ENCODE measurements at regions not wholly inside any gene's neighbourhood (a gene's known extent, or its start where the extent isn't known, plus 50 kb on each side); places are given as distances from the start of the nearest gene placed in this dataset.
"Not testable (repeated sequence)": the region's sequence is repeated elsewhere in the genome, so short reads cannot be mapped to it uniquely, and the experiment has no call there.

DNA sequence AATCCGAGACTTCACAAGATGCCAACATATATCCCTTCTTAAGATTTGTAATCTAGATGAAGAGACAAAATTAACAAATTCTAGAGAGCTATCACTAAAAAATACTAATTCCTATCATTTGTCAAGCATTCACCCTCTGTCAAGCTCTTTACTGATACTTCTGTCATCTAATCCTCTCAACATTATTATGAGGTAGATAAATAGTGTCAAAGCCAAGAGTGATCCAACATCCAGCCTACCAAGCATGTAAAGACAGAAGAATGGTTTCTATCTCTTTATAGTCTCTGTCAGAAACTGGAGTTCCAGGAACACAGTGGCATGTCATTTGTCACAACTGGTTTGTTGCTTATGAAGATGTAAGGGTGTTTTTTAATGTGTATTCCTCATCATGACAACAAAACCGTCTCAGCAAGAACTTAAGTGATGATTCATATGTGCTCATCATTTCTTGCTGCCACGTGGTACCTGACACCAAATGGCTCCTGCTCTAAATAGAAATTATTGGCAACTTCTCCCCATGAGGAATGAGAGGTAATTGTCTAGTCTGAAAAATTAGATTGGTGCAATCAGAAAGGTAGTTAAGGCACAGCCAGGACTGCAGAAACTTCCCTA, 196.8 kb downstream of the TOX3 start:
- WGBS, 2 donors: 74 to 83% methylated on average over 3 of the region's 3 CpGs
- no peaks in the 10 kb centered on the region for H3K36me3 ChIP-seq (ENCODE audit: control insufficient read depth in 4 of 4, insufficient read depth in 4 of 4, low read length in 4 of 4)
- ATAC-seq (ENCODE audit: insufficient read depth, low FRiP score): no peak

DNA sequence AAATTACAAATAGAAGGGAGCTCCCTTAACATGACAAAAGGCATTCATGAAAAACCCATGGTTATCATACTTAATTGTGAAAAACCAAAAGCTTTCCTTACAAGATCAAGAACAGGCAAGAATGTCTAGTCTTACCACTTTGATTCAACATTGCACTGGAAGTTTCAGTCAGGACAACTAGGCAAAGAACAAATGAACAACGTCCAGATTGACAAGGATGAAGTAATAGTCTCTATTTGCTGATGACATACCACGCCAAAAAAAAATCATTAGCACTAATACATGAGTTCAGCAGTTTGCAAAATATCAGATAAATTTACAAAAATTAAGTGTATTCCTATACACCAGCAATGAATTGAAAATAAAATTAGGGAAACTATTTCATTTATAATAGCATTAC, 200.2 kb downstream of the TOX3 start:
- Histone ChIP-seq H3K4me1 (ENCODE audit: control insufficient read depth in 5 of 5, insufficient read depth in 5 of 5, low read length in 5 of 5) (no peaks in the 10 kb centered on the region), H3K4me3 (no peak overlapping the region), H3K9me3 (ENCODE audit: control insufficient read depth in 4 of 4, insufficient read depth in 3 of 4, low read length in 3 of 4) (no peaks in the 10 kb centered on the region), H3K27me3 (ENCODE audit: control insufficient read depth in 3 of 3, insufficient read depth in 3 of 3, low read length in 2 of 3) (no peaks in the 10 kb centered on the region), H3K36me3 (ENCODE audit: control insufficient read depth in 4 of 4, insufficient read depth in 4 of 4, low read length in 4 of 4) (no peaks in the 10 kb centered on the region), H3K27ac (ENCODE audit: low read depth in 1 of 2, low read length in 1 of 2) (no peak overlapping the region), H3K9ac (ENCODE audit: insufficient read depth in 1 of 2, low read length in 2 of 2) (no peak overlapping the region)
- no peak for DNase-seq
- 78 to 81% methylated on average over 2 of the region's 2 CpGs for WGBS, 2 donors
- no peak for ATAC-seq (ENCODE audit: insufficient read depth, low FRiP score)
- TF ChIP-seq, protein P1, sequence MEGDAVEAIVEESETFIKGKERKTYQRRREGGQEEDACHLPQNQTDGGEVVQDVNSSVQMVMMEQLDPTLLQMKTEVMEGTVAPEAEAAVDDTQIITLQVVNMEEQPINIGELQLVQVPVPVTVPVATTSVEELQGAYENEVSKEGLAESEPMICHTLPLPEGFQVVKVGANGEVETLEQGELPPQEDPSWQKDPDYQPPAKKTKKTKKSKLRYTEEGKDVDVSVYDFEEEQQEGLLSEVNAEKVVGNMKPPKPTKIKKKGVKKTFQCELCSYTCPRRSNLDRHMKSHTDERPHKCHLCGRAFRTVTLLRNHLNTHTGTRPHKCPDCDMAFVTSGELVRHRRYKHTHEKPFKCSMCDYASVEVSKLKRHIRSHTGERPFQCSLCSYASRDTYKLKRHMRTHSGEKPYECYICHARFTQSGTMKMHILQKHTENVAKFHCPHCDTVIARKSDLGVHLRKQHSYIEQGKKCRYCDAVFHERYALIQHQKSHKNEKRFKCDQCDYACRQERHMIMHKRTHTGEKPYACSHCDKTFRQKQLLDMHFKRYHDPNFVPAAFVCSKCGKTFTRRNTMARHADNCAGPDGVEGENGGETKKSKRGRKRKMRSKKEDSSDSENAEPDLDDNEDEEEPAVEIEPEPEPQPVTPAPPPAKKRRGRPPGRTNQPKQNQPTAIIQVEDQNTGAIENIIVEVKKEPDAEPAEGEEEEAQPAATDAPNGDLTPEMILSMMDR (IDR thresholded peaks at IDR 0.05; ENCODE audit: control extremely low read depth, extremely low read depth): no peak

More for the DNA sequence above, 196.8 kb downstream of the TOX3 start:
- H3K4me3 ChIP-seq: no peak overlapping the region
- H3K27me3 ChIP-seq (ENCODE audit: control insufficient read depth in 3 of 3, insufficient read depth in 3 of 3, low read length in 2 of 3): no peaks in the 10 kb centered on the region
- no peaks in the 10 kb centered on the region for H3K4me1 ChIP-seq (ENCODE audit: control insufficient read depth in 5 of 5, insufficient read depth in 5 of 5, low read length in 5 of 5)
- H3K27ac ChIP-seq (ENCODE audit: low read depth in 1 of 2, low read length in 1 of 2): no peak overlapping the region
- TF ChIP-seq, protein P1 (IDR thresholded peaks at IDR 0.05; ENCODE audit: control extremely low read depth, extremely low read depth): no peak
- no peak overlapping the region for H3K9ac ChIP-seq (ENCODE audit: insufficient read depth in 1 of 2, low read length in 2 of 2)
- DNase-seq: no peak
- H3K9me3 ChIP-seq (ENCODE audit: control insufficient read depth in 4 of 4, insufficient read depth in 3 of 4, low read length in 3 of 4): no peaks in the 10 kb centered on the region

DNA sequence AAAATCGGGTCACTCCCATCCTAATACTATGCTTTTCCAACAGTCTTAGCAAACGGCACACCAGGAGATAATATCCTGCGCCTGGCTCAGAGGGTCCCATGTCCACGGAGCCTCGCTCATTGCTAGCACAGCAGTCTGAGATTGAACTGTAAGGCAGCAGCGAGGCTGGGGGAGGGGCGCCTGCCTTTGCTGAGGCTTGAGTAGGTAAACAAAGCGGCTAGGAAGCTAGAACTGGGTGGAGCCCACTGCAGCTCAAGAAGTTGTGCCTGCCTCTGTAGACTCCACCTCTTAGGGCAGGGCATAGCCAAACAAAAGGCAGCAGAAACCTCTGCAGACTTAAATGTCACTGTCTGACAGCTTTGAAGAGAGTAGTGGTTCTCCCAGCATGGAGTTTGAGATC, 213.3 kb downstream of the TOX3 start:
- H3K9me3 ChIP-seq (ENCODE audit: control insufficient read depth in 4 of 4, insufficient read depth in 3 of 4, low read length in 3 of 4); H3K4me1 ChIP-seq (ENCODE audit: control insufficient read depth in 5 of 5, insufficient read depth in 5 of 5, low read length in 5 of 5); DNase-seq; H3K27me3 ChIP-seq (ENCODE audit: control insufficient read depth in 3 of 3, insufficient read depth in 3 of 3, low read length in 2 of 3); H3K27ac ChIP-seq (ENCODE audit: low read depth in 1 of 2, low read length in 1 of 2); H3K36me3 ChIP-seq (ENCODE audit: control insufficient read depth in 4 of 4, insufficient read depth in 4 of 4, low read length in 4 of 4); H3K4me3 ChIP-seq; ATAC-seq (ENCODE audit: insufficient read depth, low FRiP score); H3K9ac ChIP-seq (ENCODE audit: insufficient read depth in 1 of 2, low read length in 2 of 2): not testable (repeated sequence)
- 86 to 93% methylated on average over 8 of the region's 8 CpGs for WGBS, 2 donors

DNA sequence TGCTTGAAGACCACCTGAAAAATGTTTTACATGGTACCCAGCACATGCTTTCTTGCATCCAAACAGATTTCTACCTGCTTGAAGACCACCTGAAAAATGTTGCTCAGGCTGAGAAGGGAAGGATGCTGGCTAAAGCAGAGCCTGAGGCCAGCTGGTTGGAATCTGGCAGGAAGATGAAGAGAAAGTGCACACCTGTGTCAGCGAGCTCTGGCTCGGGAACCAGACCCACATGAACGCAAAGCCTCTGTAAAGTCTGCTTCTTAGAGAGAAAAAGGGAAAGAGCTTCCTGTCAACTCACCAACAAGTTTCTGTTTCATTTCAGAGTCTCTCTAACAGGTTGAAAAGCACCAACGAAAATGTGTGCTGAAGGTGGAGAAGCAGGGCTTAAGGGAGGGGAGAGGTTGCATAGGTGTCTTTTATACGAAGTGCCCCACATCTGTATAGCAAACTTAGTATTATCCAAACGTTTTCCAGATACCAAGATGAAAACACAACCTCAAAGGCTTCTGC, 226.0 kb downstream of the TOX3 start:
- Histone ChIP-seq H3K27ac (ENCODE audit: low read depth in 1 of 2, low read length in 1 of 2) (no peak overlapping the region), H3K9ac (ENCODE audit: insufficient read depth in 1 of 2, low read length in 2 of 2) (no peak overlapping the region), H3K9me3 (ENCODE audit: control insufficient read depth in 4 of 4, insufficient read depth in 3 of 4, low read length in 3 of 4) (no peaks in the 10 kb centered on the region), H3K36me3 (ENCODE audit: control insufficient read depth in 4 of 4, insufficient read depth in 4 of 4, low read length in 4 of 4) (no peaks in the 10 kb centered on the region), H3K27me3 (ENCODE audit: control insufficient read depth in 3 of 3, insufficient read depth in 3 of 3, low read length in 2 of 3) (no peaks in the 10 kb centered on the region), H3K4me3 (no peak overlapping the region), H3K4me1 (ENCODE audit: control insufficient read depth in 5 of 5, insufficient read depth in 5 of 5, low read length in 5 of 5) (no peaks in the 10 kb centered on the region)
- WGBS, 2 donors: 70 to 74% methylated on average over 6 of the region's 6 CpGs
- TF ChIP-seq, protein P1 (IDR thresholded peaks at IDR 0.05; ENCODE audit: control extremely low read depth, extremely low read depth): no peak
- no peak for ATAC-seq (ENCODE audit: insufficient read depth, low FRiP score)
- no peak for DNase-seq

All from lung (tissue), 11 donors.